Trophoblast cell (in vitro differentiated cells and primary cell): ENCODE measurements at regions not wholly inside any gene's neighbourhood (a gene's known extent, or its start where the extent isn't known, plus 50 kb on each side); places are given as distances from the start of the nearest gene placed in this dataset.

Source experiments
- DNase-seq, 2 donors: peaks; one replicate each; pipeline ENCODE4 v3.0.0-alpha.2; 2016
- H2AFZ ChIP-seq: 2 replicates; pipeline ENCODE4 v1.6.1; 2013; ENCODE audit warnings: low read length, moderate library complexity, mild to moderate bottlenecking; ENCODE audit not compliant: insufficient read depth, poor library complexity
- H2AK5ac ChIP-seq: 2 replicates; pipeline ENCODE4 v1.6.1; 2013; ENCODE audit warnings: mild to moderate bottlenecking, low read length
- H2BK120ac ChIP-seq: 2 replicates; pipeline ENCODE4 v1.6.1; 2013; ENCODE audit warnings: low read length, mild to moderate bottlenecking, moderate library complexity; ENCODE audit not compliant: insufficient read depth, poor library complexity
- H2BK12ac ChIP-seq: 2 replicates; pipeline ENCODE4 v1.6.1; 2013; ENCODE audit warnings: mild to moderate bottlenecking, low read length, moderate library complexity
- H2BK5ac ChIP-seq: 2 replicates; pipeline ENCODE4 v1.6.1; 2013; ENCODE audit warnings: low read length, low read depth, moderate library complexity, mild to moderate bottlenecking; ENCODE audit not compliant: poor library complexity
- H3K14ac ChIP-seq: 2 replicates; pipeline ENCODE4 v1.6.1; 2013; ENCODE audit warnings: mild to moderate bottlenecking, low read length
- H3K18ac ChIP-seq: 2 replicates; pipeline ENCODE4 v1.6.1; 2013; ENCODE audit warnings: mild to moderate bottlenecking, low read length
- H3K23ac ChIP-seq: 2 replicates; pipeline ENCODE4 v1.6.1; 2013; ENCODE audit warnings: low read length
- H3K27ac ChIP-seq: 2 replicates; pipeline ENCODE4 v1.5.1; 2013; ENCODE audit warnings: low read depth, mild to moderate bottlenecking, inconsistent platforms, low read length, moderate library complexity
- H3K27me3 ChIP-seq: 2 replicates; pipeline ENCODE4 v1.6.1; 2013; ENCODE audit warnings: inconsistent platforms, mild to moderate bottlenecking, low read length, moderate library complexity; ENCODE audit not compliant: insufficient read depth
- H3K36me3 ChIP-seq, 2 experiments: 1 replicate in 1 of 2; 2 replicates in 1 of 2; pipeline ENCODE4 v1.6.1; 2013; ENCODE audit warnings: low read length in 2 of 2, mild to moderate bottlenecking in 2 of 2, moderate library complexity in 1 of 2; ENCODE audit not compliant: insufficient read depth in 2 of 2, control insufficient read depth in 1 of 2
- H3K4ac ChIP-seq: 2 replicates; pipeline ENCODE4 v1.6.1; 2013; ENCODE audit warnings: low read depth, mild to moderate bottlenecking, low read length, moderate library complexity
- H3K4me1 ChIP-seq, 2 experiments: 1 replicate in 1 of 2; 2 replicates in 1 of 2; pipeline ENCODE4 v1.6.1; 2013; ENCODE audit warnings: low read length in 2 of 2, mild to moderate bottlenecking in 2 of 2, moderate library complexity in 1 of 2; ENCODE audit not compliant: insufficient read depth in 2 of 2, control insufficient read depth in 1 of 2
- H3K4me2 ChIP-seq: 2 replicates; pipeline ENCODE4 v1.6.1; 2013; ENCODE audit warnings: inconsistent platforms, mild to moderate bottlenecking, low read length, moderate library complexity
- H3K4me3 ChIP-seq: 2 replicates; pipeline ENCODE4 v1.5.1; 2013; ENCODE audit warnings: mild to moderate bottlenecking, low read depth, low read length, inconsistent platforms
- H3K79me1 ChIP-seq: one replicate; pipeline ENCODE4 v1.6.1; 2013; ENCODE audit warnings: low read length
- H3K79me2 ChIP-seq: 2 replicates; pipeline ENCODE4 v1.6.1; 2013; ENCODE audit warnings: low read length, mild to moderate bottlenecking; ENCODE audit not compliant: control insufficient read depth, insufficient read depth, poor library complexity
- H3K9ac ChIP-seq: 2 replicates; pipeline ENCODE4 v1.6.1; 2013; ENCODE audit warnings: mild to moderate bottlenecking, low read length
- H3K9me3 ChIP-seq: 2 replicates; pipeline ENCODE4 v1.6.1; 2013; ENCODE audit warnings: low read depth, mild to moderate bottlenecking, control low read depth, inconsistent platforms, low read length; ENCODE audit not compliant: insufficient read depth
- H4K12ac ChIP-seq: 2 replicates; pipeline ENCODE4 v1.6.1; 2013; ENCODE audit warnings: low read depth, mild to moderate bottlenecking, low read length, moderate library complexity
- H4K8ac ChIP-seq: 2 replicates; pipeline ENCODE4 v1.6.1; 2013; ENCODE audit warnings: low read depth, mild to moderate bottlenecking, low read length, moderate library complexity
- H4K91ac ChIP-seq: one replicate; pipeline ENCODE4 v1.6.1; 2013; ENCODE audit warnings: low read depth, mild to moderate bottlenecking, low read length, moderate library complexity
- WGBS: extraction: QIAGEN DNeasy Blood & Tissue Kit; methylation state at CpG from one replicate; pipeline ENCODE4 v1.1.7; 2013; ENCODE audit warnings: missing lambda C conversion rate; ENCODE audit not compliant: insufficient read length, insufficient coverage; ENCODE audit errors: extremely low coverage; 5-methylcytosine and 5-hydroxymethylcytosine counted together

- H3K4me1 ChIP-seq, result no peaks in the 10 kb centered on the region
- DNase-seq, result no peak
- no peaks in the 10 kb centered on the region for H3K27me3 ChIP-seq
- no peak overlapping the region for H2AK5ac ChIP-seq
- no CpG with 5 or more reads among the region's 1 CpG for WGBS
- no peak overlapping the region for H4K8ac ChIP-seq
- H3K79me1 ChIP-seq, result no peaks in the 10 kb centered on the region
- no peak overlapping the region for H4K12ac ChIP-seq
- no peak overlapping the region for H3K23ac ChIP-seq
- H3K9ac ChIP-seq, result no peak overlapping the region
- H3K4ac ChIP-seq, result no peak overlapping the region
- H2BK12ac ChIP-seq, result no peak overlapping the region
- no peak overlapping the region for H3K4me2 ChIP-seq
- H3K27ac ChIP-seq, result no peak overlapping the region
- no peak overlapping the region for H2BK120ac ChIP-seq
- no peak overlapping the region for H4K91ac ChIP-seq
- no peaks in the 10 kb centered on the region for H3K36me3 ChIP-seq
- no peaks in the 10 kb centered on the region for H3K9me3 ChIP-seq
- H2BK5ac ChIP-seq, result no peak overlapping the region
- no peak overlapping the region for H3K14ac ChIP-seq
- H3K18ac ChIP-seq, result no peak overlapping the region
- H3K4me3 ChIP-seq, result no peak overlapping the region
- no peak overlapping the region for H2AFZ ChIP-seq
- no peaks in the 10 kb centered on the region for H3K79me2 ChIP-seq
Observed at GRCh38 chr3:137293086-137293485, 335.3 kb downstream of the IL20RB start.

DNA sequence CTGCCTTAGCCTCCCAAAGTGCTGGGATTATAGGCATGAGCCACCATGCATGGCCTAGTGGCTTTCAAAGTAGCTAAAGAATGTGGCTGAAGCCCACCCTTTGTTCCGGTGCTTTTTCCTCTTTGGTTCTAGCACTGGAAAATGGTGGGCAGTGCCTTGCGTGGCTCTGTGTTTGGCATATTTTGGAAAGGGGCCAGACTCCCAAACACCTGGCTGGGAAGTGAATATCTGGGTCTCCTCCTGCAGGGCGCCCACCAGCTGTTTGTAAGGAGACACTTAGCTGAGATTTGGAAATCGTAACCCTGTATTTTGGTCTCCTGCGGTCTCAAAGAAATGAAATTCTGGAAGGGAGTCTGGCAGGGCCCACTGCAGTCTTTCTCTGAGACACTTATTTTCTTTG, 336.4 kb downstream of the IL20RB start:
- Histone ChIP-seq H4K8ac (no peak overlapping the region), H2BK5ac (no peak overlapping the region), H2AFZ (no peak overlapping the region), H3K9me3 (no peaks in the 10 kb centered on the region), H3K4ac (no peak overlapping the region), H3K23ac (no peak overlapping the region), H3K79me2 (no peaks in the 10 kb centered on the region), H3K36me3 (no peaks in the 10 kb centered on the region), H3K27me3 (no peaks in the 10 kb centered on the region), H4K91ac (no peak overlapping the region), H3K4me3 (no peak overlapping the region), H3K79me1 (no peaks in the 10 kb centered on the region), H3K9ac (no peak overlapping the region), H2BK12ac (no peak overlapping the region), H3K14ac (no peak overlapping the region), H3K18ac (no peak overlapping the region), H2AK5ac (no peak overlapping the region), H3K4me2 (no peak overlapping the region), H3K4me1 (no peaks in the 10 kb centered on the region), H3K27ac (no peak overlapping the region), H2BK120ac (no peak overlapping the region), H4K12ac (no peak overlapping the region)
- no peak for DNase-seq
- WGBS, result no CpG with 5 or more reads among the region's 5 CpGs

DNA sequence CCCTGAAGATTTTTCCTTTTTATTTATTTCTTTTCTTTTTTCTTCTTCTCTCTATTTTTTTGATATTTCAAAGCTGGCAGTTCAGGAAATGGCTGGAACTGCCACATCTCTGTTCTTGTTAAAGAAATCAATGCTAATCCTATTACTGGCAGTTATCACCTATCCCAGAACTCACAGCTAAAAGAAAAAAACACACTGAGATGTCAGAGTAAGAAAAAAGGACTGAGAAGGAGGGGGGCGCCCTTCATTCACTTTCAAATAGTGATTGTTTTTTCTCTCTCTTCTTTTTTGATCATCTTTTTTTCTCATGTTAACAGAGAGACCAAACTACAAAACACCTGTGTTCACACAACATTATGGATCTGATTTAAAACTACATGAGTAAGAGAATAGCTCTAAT, 337.1 kb downstream of the IL20RB start:
- no peaks in the 10 kb centered on the region for H3K36me3 ChIP-seq
- H3K23ac ChIP-seq, result no peak overlapping the region
- H2AK5ac ChIP-seq, result no peak overlapping the region
- no peak overlapping the region for H3K9ac ChIP-seq
- H3K9me3 ChIP-seq, result no peaks in the 10 kb centered on the region
- H2AFZ ChIP-seq, result no peak overlapping the region
- no peak overlapping the region for H3K4me2 ChIP-seq
- H4K91ac ChIP-seq, result no peak overlapping the region
- no peak overlapping the region for H3K4me3 ChIP-seq
- H3K18ac ChIP-seq, result no peak overlapping the region
- no peak overlapping the region for H4K12ac ChIP-seq
- H3K27ac ChIP-seq, result no peak overlapping the region
- no peak overlapping the region for H2BK120ac ChIP-seq
- H2BK5ac ChIP-seq, result no peak overlapping the region
- WGBS, result no CpG with 5 or more reads among the region's 1 CpG
- no peak overlapping the region for H3K14ac ChIP-seq
- H4K8ac ChIP-seq, result no peak overlapping the region
- H2BK12ac ChIP-seq, result no peak overlapping the region
- H3K79me1 ChIP-seq, result no peaks in the 10 kb centered on the region
- H3K4me1 ChIP-seq, result no peaks in the 10 kb centered on the region
- H3K27me3 ChIP-seq, result no peaks in the 10 kb centered on the region
- no peak overlapping the region for H3K4ac ChIP-seq
- H3K79me2 ChIP-seq, result no peaks in the 10 kb centered on the region
- no peak for DNase-seq

DNA sequence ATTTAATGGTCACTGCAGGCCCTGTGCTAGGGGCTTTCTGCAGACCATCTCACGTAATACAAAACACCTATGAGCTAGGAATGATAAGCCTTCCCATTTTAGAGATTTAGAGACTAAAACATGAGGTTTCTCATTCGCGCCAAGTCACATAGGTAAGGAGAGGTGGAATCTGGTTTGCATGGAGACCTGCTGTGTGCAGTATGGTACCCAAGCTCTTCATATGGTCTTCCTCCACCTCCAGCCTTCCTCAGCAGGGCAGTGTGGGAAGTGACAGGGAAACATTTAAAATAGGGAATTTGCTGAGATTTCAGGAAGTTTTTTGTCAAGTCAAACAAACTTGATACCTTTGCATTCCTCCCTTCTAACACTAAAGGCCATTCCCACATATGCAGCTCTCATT, 337.6 kb downstream of the IL20RB start:
- H3K9me3 ChIP-seq, result no peaks in the 10 kb centered on the region
- H3K27ac ChIP-seq, result no peak overlapping the region
- H3K4me3 ChIP-seq, result no peak overlapping the region
- H4K12ac ChIP-seq, result no peak overlapping the region
- no peaks in the 10 kb centered on the region for H3K4me1 ChIP-seq
- no peak overlapping the region for H2BK120ac ChIP-seq
- H3K79me1 ChIP-seq, result no peaks in the 10 kb centered on the region
- H3K23ac ChIP-seq, result no peak overlapping the region
- no peaks in the 10 kb centered on the region for H3K79me2 ChIP-seq
- H3K9ac ChIP-seq, result no peak overlapping the region
- no CpG with 5 or more reads among the region's 3 CpGs for WGBS
- DNase-seq, result no peak
- H2BK5ac ChIP-seq, result no peak overlapping the region
- H3K4ac ChIP-seq, result no peak overlapping the region
- no peak overlapping the region for H2AK5ac ChIP-seq
- H4K91ac ChIP-seq, result no peak overlapping the region
- no peak overlapping the region for H3K18ac ChIP-seq
- no peak overlapping the region for H3K14ac ChIP-seq
- H4K8ac ChIP-seq, result no peak overlapping the region
- H3K27me3 ChIP-seq, result no peaks in the 10 kb centered on the region
- H3K36me3 ChIP-seq, result no peaks in the 10 kb centered on the region
- H2AFZ ChIP-seq, result no peak overlapping the region
- H2BK12ac ChIP-seq, result no peak overlapping the region
- H3K4me2 ChIP-seq, result no peak overlapping the region
